Gastroesophageal sphincter (tissue), 4 donors: ENCODE measurements at regions not wholly inside any gene's neighbourhood (a gene's known extent, or its start where the extent isn't known, plus 50 kb on each side); places are given as distances from the start of the nearest gene placed in this dataset.

Experiments used
- ATAC-seq: fragments of 150-250 bp; one replicate; pipeline ENCODE4 v1.9.1; 2016; ENCODE audit warnings: mild to moderate bottlenecking, moderate library complexity
- H3K27ac ChIP-seq, 4 donors: fragments of 200-600 bp; sonication (generic) in 3 of 4; 1 replicate in 3 of 4; 2 replicates in 1 of 4; pipeline ENCODE4 v1.5.1; 2016 to 2019
- H3K27me3 ChIP-seq: fragments of 200-600 bp; sonication (generic); one replicate; pipeline ENCODE4 v1.5.1; 2019
- H3K36me3 ChIP-seq, 2 donors: fragments of 200-600 bp; sonication (generic); one replicate each; pipeline ENCODE4 v1.5.1; 2019; ENCODE audit warnings: control low read depth in 1 of 2
- H3K4me1 ChIP-seq, 3 donors: fragments of 200-600 bp; sonication (generic); 1 replicate in 2 of 3; 2 replicates in 1 of 3; pipeline ENCODE4 v1.5.1; 2016 to 2019; ENCODE audit warnings: control low read depth in 2 of 3
- H3K4me3 ChIP-seq, 2 donors: fragments of 200-600 bp; sonication (generic); one replicate each; pipeline ENCODE4 v1.5.1; 2019; ENCODE audit warnings: mild to moderate bottlenecking in 1 of 2, moderate library complexity in 1 of 2
- H3K9me3 ChIP-seq, 3 donors: fragments of 200-600 bp; sonication (generic); one replicate each; pipeline ENCODE4 v1.5.1; 2017 to 2019; ENCODE audit warnings: control low read depth in 2 of 3
- CTCF ChIP-seq, 4 experiments: fragments of 200-600 bp in 2 of 4; fragments of 450-650 bp in 2 of 4; sonication (generic) in 1 of 4; IDR thresholded peaks; one replicate each; pipeline ENCODE4 v1.5.1; 2017 to 2019; ENCODE audit warnings: antibody characterized with exemption in 4 of 4, mild to moderate bottlenecking in 2 of 4, moderate library complexity in 2 of 4
- EP300 ChIP-seq: sonication (generic); formaldehyde crosslinking; IDR thresholded peaks from one replicate; pipeline ENCODE4 v1.6.1; 2017; ENCODE audit warnings: antibody characterized with exemption, mild to moderate bottlenecking
- POLR2A ChIP-seq, 2 donors: fragments of 450-650 bp; IDR thresholded peaks; one replicate each; pipeline ENCODE4 v1.6.1; 2017; ENCODE audit warnings: antibody characterized with exemption in 2 of 2, mild to moderate bottlenecking in 2 of 2, moderate library complexity in 1 of 2
- POLR2AphosphoS5 ChIP-seq: sonication (generic); formaldehyde crosslinking; IDR thresholded peaks from one replicate; pipeline ENCODE4 v1.6.1; 2017; ENCODE audit warnings: antibody characterized with exemption
- WGBS, 2 donors: methylation state at CpG; one replicate each; pipeline ENCODE4 v1.1.5; 2018; ENCODE audit warnings: low coverage in 1 of 2; 5-methylcytosine and 5-hydroxymethylcytosine counted together

DNA sequence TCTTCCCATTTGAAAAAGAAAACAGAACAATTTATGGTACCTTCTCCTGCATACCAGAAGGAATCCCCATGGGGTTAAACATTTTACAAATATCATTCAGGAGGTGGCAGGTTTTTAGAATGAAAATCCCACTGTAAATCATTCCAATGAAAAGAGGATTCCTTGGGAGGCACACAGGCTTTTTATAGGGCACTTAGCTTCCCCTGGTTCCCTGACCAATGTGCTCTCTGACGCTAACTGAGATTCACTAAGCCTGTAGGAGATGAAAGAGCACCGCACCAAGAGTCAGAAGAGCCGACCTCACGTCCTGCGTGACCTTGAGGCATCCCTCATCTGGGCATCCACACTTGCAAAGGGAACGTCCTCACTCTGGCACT is 82.5 kb downstream of the CMPK2 start:
- ATAC-seq, result no peak
- Histone ChIP-seq H3K27me3 (peaks cover 9% of the 10 kb centered on the region), H3K9me3 (no peaks in the 10 kb centered on the region), H3K4me1 (peaks cover 0 to 9% (median 0%) of the 10 kb centered on the region in 3 donors), H3K27ac (no peak overlapping the region), H3K4me3 (no peak overlapping the region), H3K36me3 (no peaks in the 10 kb centered on the region)
- no peak for TF ChIP-seq CTCF (IDR thresholded peaks at IDR 0.05)
- no peak for TF ChIP-seq EP300
- no peak for TF ChIP-seq POLR2AphosphoS5
- TF ChIP-seq POLR2A (IDR thresholded peaks at IDR 0.05), result no peak
- 81 to 85% methylated on average over 4 to 5 of the region's 6 CpGs for WGBS, 2 donors

DNA sequence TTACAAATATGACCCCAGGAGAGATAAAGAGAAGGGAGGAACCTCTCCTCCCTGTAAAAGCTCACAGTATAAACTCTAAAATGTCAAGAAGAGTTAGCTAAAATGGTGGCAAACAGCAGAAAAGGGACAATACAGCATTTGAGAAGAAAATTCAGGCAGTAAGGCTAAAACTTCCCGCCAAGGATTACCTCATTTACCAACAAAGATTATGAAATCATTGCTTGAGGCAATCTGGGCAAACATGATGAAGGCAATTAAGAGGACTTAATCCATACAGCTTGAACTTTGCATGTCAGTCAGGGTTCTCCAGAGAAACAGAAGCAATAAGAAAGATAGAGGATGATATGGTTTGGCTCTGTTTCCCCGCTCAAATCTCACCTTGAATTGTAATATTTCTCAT is 81.4 kb downstream of the CMPK2 start:
- Histone ChIP-seq H3K4me1 (peaks cover 0 to 9% (median 0%) of the 10 kb centered on the region in 3 donors), H3K9me3 (no peaks in the 10 kb centered on the region), H3K4me3 (no peak overlapping the region), H3K27me3 (peaks cover 9% of the 10 kb centered on the region), H3K27ac (no peak overlapping the region), H3K36me3 (no peaks in the 10 kb centered on the region)
- TF ChIP-seq EP300, result no peak
- no peak for TF ChIP-seq CTCF (IDR thresholded peaks at IDR 0.05)
- 69 to 92% methylated on average over 2 of the region's 2 CpGs for WGBS, 2 donors
- ATAC-seq, result no peak

- 69% methylated on average over 4 of the region's 4 CpGs; no CpG with 5 or more reads in 1 of the 2 donors for WGBS, 2 donors
- ATAC-seq, result no peak
These were observed 80.2 kb downstream of the CMPK2 start for GRCh38 chr2:6785493-6785892.

GRCh38 chr2:6787376-6787775 is 78.3 kb downstream of the CMPK2 start:
- H3K27me3 ChIP-seq, result peaks cover 5% of the 10 kb centered on the region
- H3K36me3 ChIP-seq, result no peaks in the 10 kb centered on the region
- no peaks in the 10 kb centered on the region for H3K9me3 ChIP-seq
- H3K4me1 ChIP-seq, result no peaks in the 10 kb centered on the region
- TF ChIP-seq POLR2A (IDR thresholded peaks at IDR 0.05), result no peak
- no peak for TF ChIP-seq POLR2AphosphoS5
- no peak for TF ChIP-seq CTCF (IDR thresholded peaks at IDR 0.05)
- TF ChIP-seq EP300, result no peak
- no peak for ATAC-seq
- no CpG with 5 or more reads among the region's 1 CpG for WGBS, 2 donors
- no peak overlapping the region for H3K4me3 ChIP-seq
- no peak overlapping the region for H3K27ac ChIP-seq

More at GRCh38 chr2:6785493-6785892, 80.2 kb downstream of the CMPK2 start:
- Histone ChIP-seq H3K4me3 (no peak overlapping the region), H3K36me3 (no peaks in the 10 kb centered on the region), H3K27ac (no peak overlapping the region), H3K4me1 (peaks cover 0 to 9% (median 0%) of the 10 kb centered on the region in 3 donors), H3K9me3 (no peaks in the 10 kb centered on the region), H3K27me3 (peaks cover 9% of the 10 kb centered on the region)
- TF ChIP-seq POLR2AphosphoS5, result no peak
- TF ChIP-seq CTCF (IDR thresholded peaks at IDR 0.05), result no peak
- no peak for TF ChIP-seq EP300
- TF ChIP-seq POLR2A (IDR thresholded peaks at IDR 0.05), result no peak

GRCh38 chr2:6788614-6789013 is 77.1 kb downstream of the CMPK2 start:
- ATAC-seq, result no peak
- Histone ChIP-seq H3K9me3 (no peaks in the 10 kb centered on the region), H3K4me3 (no peak overlapping the region), H3K27me3 (no peaks in the 10 kb centered on the region), H3K27ac (no peak overlapping the region), H3K4me1 (no peaks in the 10 kb centered on the region), H3K36me3 (no peaks in the 10 kb centered on the region)
- TF ChIP-seq POLR2AphosphoS5, result no peak
- TF ChIP-seq EP300, result no peak
- TF ChIP-seq CTCF (IDR thresholded peaks at IDR 0.05), result no peak
- TF ChIP-seq POLR2A (IDR thresholded peaks at IDR 0.05), result no peak
- WGBS, 2 donors, result 94 to 95% methylated on average over 2 of the region's 2 CpGs
